Caco-2 (cell line): ENCODE measurements at regions not wholly inside any gene's neighbourhood (a gene's known extent, or its start where the extent isn't known, plus 50 kb on each side); places are given as distances from the start of the nearest gene placed in this dataset.
A peak's percentile ranks its signal among the peaks of the same experiment; 100 is the strongest.

Experiments
- BruUV-seq: library from RNA; stranded (reverse); fragments of 400-500 nt; replicated peaks from 2 replicates; lab custom pipeline; 2021; lab: Mats Ljungman, UMichigan
- CTCF ChIA-PET: fragments of 300-600 bp; sonication (Branson Sonifier 250); formaldehyde crosslinking; loops from one replicate; lab custom pipeline; 2022; ENCODE audit warnings: antibody characterized with exemption; lab: Charles Lee
- POLR2A ChIA-PET: fragments of 300-600 bp; sonication (Branson Sonifier 250); formaldehyde crosslinking; loops from one replicate; lab custom pipeline; 2022; ENCODE audit warnings: antibody characterized with exemption; lab: Charles Lee
- DNase-seq, 2 experiments: peaks; one replicate each; pipeline versions ENCODE4 v3.0.0 to v3.0.0-alpha.2; 2020 to 2022
- H3K27me3 ChIP-seq: replicated peaks from 2 replicates; pipeline ENCODE4 v1.6.0; 2011; ENCODE audit warnings: low read length; ENCODE audit not compliant: control insufficient read depth, insufficient read depth
- H3K36me3 ChIP-seq: 2 replicates; pipeline ENCODE4 v1.5.1; 2011; ENCODE audit warnings: low read length; ENCODE audit not compliant: control insufficient read depth, insufficient read depth
- H3K4me1 ChIP-seq: fragments of 250-450 bp; sonication (Bioruptor Pico); 2 replicates; pipeline ENCODE4 v1.5.1; 2020; ENCODE audit warnings: mild to moderate bottlenecking
- H3K4me3 ChIP-seq: 2 replicates; pipeline ENCODE4 v1.5.1; 2011; ENCODE audit warnings: low read depth, mild to moderate bottlenecking, control low read depth, low read length
- H3K9me3 ChIP-seq: fragments of 250-450 bp; sonication (Bioruptor Pico); 2 replicates; pipeline ENCODE4 v1.5.1; 2020; ENCODE audit warnings: mild to moderate bottlenecking, moderate library complexity
- H3K27ac Mint-ChIP-seq: one replicate; pipeline ENCODE4 v1.8.0; 2022; ENCODE audit warnings: mixed read lengths; ENCODE audit not compliant: unreplicated experiment
- H3K27me3 Mint-ChIP-seq: one replicate; pipeline ENCODE4 v1.8.0; 2022; ENCODE audit warnings: mixed read lengths; ENCODE audit not compliant: insufficient read depth, unreplicated experiment
- H3K36me3 Mint-ChIP-seq: one replicate; pipeline ENCODE4 v1.8.0; 2022; ENCODE audit warnings: mild to moderate bottlenecking, mixed read lengths; ENCODE audit not compliant: insufficient read depth, unreplicated experiment
- H3K4me1 Mint-ChIP-seq: one replicate; pipeline ENCODE4 v1.8.0; 2022; ENCODE audit warnings: low read depth, mixed read lengths; ENCODE audit not compliant: unreplicated experiment
- H3K4me3 Mint-ChIP-seq: one replicate; pipeline ENCODE4 v1.8.0; 2022; ENCODE audit warnings: mild to moderate bottlenecking, moderate library complexity, mixed read lengths; ENCODE audit not compliant: unreplicated experiment
- H3K9me3 Mint-ChIP-seq: one replicate; pipeline ENCODE4 v1.8.0; 2022; ENCODE audit warnings: mixed read lengths; ENCODE audit not compliant: unreplicated experiment
- CTCF ChIP-seq, 2 experiments: fragments of 200-600 bp in 1 of 2; IDR thresholded peaks; 1 replicate in 1 of 2; 2 replicates in 1 of 2; pipeline versions ENCODE4 v1.5.1 to v1.8.0; 2011 to 2022; ENCODE audit warnings: antibody characterized with exemption in 1 of 2, control low read depth in 1 of 2, inconsistent platforms in 1 of 2, low read depth in 1 of 2, low read length in 1 of 2, mild to moderate bottlenecking in 1 of 2, moderate library complexity in 1 of 2; ENCODE audit not compliant: insufficient read depth in 1 of 2, severe bottlenecking in 1 of 2, unreplicated experiment in 1 of 2
- intact Hi-C: fragments of 100-400 bp; cut with micrococcal nuclease; formaldehyde crosslinking; loops from one replicate; pipeline ENCODE4 v1.10.0; 2022; ENCODE audit not compliant: unreplicated experiment

- ChIA-PET CTCF (no interaction called here), POLR2A (interaction anchor here (0.6 kb wide), 1 partner anchor 611 kb away, joined by 4 read pairs; no protein-coding TSS in a partner anchor)
- no peaks in the 10 kb centered on the region for H3K36me3 Mint-ChIP-seq
- TF ChIP-seq CTCF (IDR thresholded peaks at IDR 0.05; ENCODE audit: insufficient read depth in 1 of 2, low read depth in 1 of 2, low read length in 1 of 2, severe bottlenecking in 1 of 2, unreplicated experiment in 1 of 2): no peak
- Histone ChIP-seq H3K4me3 (no peak overlapping the region), H3K36me3 (no peaks in the 10 kb centered on the region), H3K4me1 (peaks cover 11% of the 10 kb centered on the region), H3K27me3 (no peaks in the 10 kb centered on the region), H3K9me3 (no peaks in the 10 kb centered on the region)
- no peaks in the 10 kb centered on the region for H3K27me3 Mint-ChIP-seq
- intact Hi-C loops: no loop called here
- no TSS peak for BruUV-seq
- no peak overlapping the region for H3K27ac Mint-ChIP-seq
- no peak overlapping the region for H3K4me3 Mint-ChIP-seq
- no peaks in the 10 kb centered on the region for H3K9me3 Mint-ChIP-seq
- DNase-seq: no peak
- no peaks in the 10 kb centered on the region for H3K4me1 Mint-ChIP-seq
Observed at GRCh38 chr11:38721586-38722315, 2123.7 kb upstream of the RAG2 start.

DNA sequence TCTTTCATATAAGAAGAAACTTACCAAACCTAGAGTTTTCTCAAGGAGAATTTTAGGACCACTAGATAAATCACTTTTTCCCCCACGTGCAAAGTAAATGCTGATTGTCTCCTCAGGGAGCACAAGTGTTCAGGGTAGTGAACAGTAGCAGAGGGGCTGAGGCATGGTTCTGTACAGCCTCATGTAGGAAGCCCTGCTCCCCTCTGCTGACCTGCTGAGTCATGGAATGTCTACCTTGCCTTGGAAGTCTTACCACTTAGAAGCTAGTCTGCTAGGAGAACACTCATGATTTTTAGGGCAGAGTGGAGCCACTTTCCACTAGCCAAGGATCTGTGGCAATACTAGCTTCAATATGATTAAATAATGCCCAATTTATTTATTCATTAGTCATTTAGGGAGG, 2120.6 kb upstream of the RAG2 start:
- no peak for TF ChIP-seq CTCF (IDR thresholded peaks at IDR 0.05; ENCODE audit: insufficient read depth in 1 of 2, low read depth in 1 of 2, low read length in 1 of 2, severe bottlenecking in 1 of 2, unreplicated experiment in 1 of 2)
- H3K9me3 Mint-ChIP-seq: no peaks in the 10 kb centered on the region
- Histone ChIP-seq H3K4me3 (no peak overlapping the region), H3K27me3 (no peaks in the 10 kb centered on the region), H3K36me3 (no peaks in the 10 kb centered on the region), H3K9me3 (no peaks in the 10 kb centered on the region), H3K4me1 (peaks cover 11% of the 10 kb centered on the region)
- no peak overlapping the region for H3K4me3 Mint-ChIP-seq
- intact Hi-C loops: no loop called here
- POLR2A ChIA-PET: no interaction called here
- H3K27me3 Mint-ChIP-seq: no peaks in the 10 kb centered on the region
- H3K36me3 Mint-ChIP-seq: no peaks in the 10 kb centered on the region
- no peaks in the 10 kb centered on the region for H3K4me1 Mint-ChIP-seq
- H3K27ac Mint-ChIP-seq: no peak overlapping the region
- DNase-seq: no peak
- CTCF ChIA-PET: no interaction called here
- BruUV-seq: no TSS peak

DNA sequence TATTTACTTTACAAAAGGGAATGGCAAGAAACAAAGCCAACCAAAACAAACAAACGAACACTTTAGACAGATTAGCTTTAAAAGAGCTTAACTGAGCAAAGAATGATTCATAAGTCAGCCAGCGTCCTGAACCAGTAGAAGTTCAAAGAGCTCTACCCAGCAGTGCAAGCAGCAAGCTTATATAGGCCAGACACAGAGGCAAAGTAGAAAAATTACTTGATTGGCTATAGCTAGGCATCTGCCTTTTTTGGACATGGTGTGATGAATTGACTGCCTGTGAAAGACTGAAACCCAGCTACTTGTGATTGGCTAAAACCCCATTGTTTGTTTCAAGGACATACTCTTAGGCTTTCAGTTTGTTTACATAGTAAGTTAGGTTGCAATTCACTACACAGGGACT, 2120.0 kb upstream of the RAG2 start:
- POLR2A ChIA-PET: no interaction called here
- Histone ChIP-seq H3K4me1 (peaks cover 11% of the 10 kb centered on the region), H3K36me3 (no peaks in the 10 kb centered on the region), H3K4me3 (no peak overlapping the region), H3K9me3 (no peaks in the 10 kb centered on the region), H3K27me3 (no peaks in the 10 kb centered on the region)
- Mint-ChIP-seq H3K4me1 (no peaks in the 10 kb centered on the region), H3K36me3 (no peaks in the 10 kb centered on the region), H3K27me3 (no peaks in the 10 kb centered on the region), H3K9me3 (no peaks in the 10 kb centered on the region), H3K27ac (no peak overlapping the region), H3K4me3 (no peak overlapping the region)
- CTCF ChIA-PET: no interaction called here
- intact Hi-C loops: no loop called here
- no TSS peak for BruUV-seq
- peak in 1 of 2 experiments; percentile 6 for DNase-seq
- TF ChIP-seq CTCF (IDR thresholded peaks at IDR 0.05; ENCODE audit: insufficient read depth in 1 of 2, low read depth in 1 of 2, low read length in 1 of 2, severe bottlenecking in 1 of 2, unreplicated experiment in 1 of 2): no peak
